ENCODE measurements at regions not wholly inside any gene's neighbourhood (a gene's known extent, or its start where the extent isn't known, plus 50 kb on each side); places are given as distances from the start of the nearest gene placed in this dataset.

DNA sequence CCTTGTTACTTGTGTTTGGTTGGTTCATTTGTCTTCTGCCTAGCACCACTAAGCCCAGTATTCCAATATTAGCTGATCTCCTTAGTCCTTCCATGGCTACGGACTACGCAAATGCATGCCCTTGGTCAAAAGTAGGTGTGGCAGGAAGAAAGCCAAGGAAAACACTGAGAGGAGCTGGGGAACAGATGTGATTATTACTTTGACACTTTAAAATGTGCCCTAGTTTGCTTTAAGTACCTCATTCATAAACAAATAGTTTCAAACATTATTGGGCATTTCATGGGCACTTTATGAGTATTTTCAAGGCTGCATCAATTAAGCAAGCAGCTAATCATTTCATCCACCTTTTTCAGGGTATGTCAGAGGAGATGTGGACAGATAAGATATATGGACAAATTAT is 60.1 kb upstream of the HDDC2 start:
- DNase-seq (no peak), ATAC-seq (no peak)
- no peak for TF ChIP-seq POLR2A (IDR thresholded peaks at IDR 0.05)
- TF ChIP-seq, protein P1, sequence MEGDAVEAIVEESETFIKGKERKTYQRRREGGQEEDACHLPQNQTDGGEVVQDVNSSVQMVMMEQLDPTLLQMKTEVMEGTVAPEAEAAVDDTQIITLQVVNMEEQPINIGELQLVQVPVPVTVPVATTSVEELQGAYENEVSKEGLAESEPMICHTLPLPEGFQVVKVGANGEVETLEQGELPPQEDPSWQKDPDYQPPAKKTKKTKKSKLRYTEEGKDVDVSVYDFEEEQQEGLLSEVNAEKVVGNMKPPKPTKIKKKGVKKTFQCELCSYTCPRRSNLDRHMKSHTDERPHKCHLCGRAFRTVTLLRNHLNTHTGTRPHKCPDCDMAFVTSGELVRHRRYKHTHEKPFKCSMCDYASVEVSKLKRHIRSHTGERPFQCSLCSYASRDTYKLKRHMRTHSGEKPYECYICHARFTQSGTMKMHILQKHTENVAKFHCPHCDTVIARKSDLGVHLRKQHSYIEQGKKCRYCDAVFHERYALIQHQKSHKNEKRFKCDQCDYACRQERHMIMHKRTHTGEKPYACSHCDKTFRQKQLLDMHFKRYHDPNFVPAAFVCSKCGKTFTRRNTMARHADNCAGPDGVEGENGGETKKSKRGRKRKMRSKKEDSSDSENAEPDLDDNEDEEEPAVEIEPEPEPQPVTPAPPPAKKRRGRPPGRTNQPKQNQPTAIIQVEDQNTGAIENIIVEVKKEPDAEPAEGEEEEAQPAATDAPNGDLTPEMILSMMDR (IDR thresholded peaks at IDR 0.05) = no peak
- Histone ChIP-seq H3K36me3 (no peaks in the 10 kb centered on the region), H3K9me3 (no peaks in the 10 kb centered on the region), H3K27me3 (peaks cover 0 to 26% (median 0%) of the 10 kb centered on the region in 9 donors), H3K27ac (peak overlapping the region in 7 of 12 donors; percentile 27 to 94 (median 86)), H3K4me3 (no peak overlapping the region), H3K4me1 (peaks cover 0 to 50% (median 19%) of the 10 kb centered on the region in 12 donors)
- WGBS, 4 donors = 36 to 70% (median 56%) methylated on average over 2 of the region's 2 CpGs
- intact Hi-C loops (cut with DNase I) = loop anchor here in 6 of 10 donors (2.0 to 10.0 kb wide), 8 partner anchors 21 to 390 kb away; partner anchors contain the start of gene HEY2 (in 3 of the 6)

DNA sequence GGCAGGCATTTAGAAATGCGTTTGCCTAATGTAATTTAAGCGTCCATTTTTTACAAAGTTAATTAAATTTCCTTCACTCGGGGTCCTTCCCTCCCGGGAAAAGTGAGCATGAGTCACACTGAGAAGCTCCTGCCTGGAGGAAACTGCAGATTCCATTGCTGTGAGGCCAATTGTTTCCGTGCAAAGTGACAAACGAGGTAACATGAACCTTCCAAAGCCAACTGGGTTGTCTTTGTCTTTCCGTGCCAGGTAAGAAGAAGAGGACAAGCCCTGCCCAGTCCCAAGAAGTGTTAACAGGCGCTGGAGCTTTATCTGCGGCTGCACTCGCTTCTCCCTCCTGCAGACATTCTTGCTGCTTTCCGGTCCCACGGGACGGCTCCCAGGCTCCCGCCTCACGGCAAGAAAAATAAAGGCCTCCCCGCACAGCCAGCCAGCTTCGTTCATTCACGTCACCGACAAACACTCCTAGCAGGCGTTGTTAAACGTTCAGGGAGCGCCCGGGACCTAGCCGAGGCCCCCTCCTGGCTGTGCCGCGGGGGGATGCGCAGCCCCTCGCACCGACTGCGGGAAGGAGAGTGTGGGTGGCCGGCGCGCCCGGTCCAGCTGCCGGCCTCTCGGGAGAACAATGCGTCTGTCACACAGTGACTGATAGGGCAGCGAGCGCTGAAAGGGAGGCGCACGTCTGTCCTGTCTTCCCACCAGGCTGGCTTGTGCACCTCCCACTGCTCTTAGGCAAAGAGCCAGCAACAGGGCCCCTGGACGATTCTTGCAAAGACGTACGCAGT is 61.5 kb upstream of the HDDC2 start:
- Histone ChIP-seq H3K27ac (peak overlapping the region; percentile 39 to 94 (median 86)), H3K4me1 (peaks cover 0 to 36% (median 16%) of the 10 kb centered on the region in 12 donors), H3K36me3 (no peaks in the 10 kb centered on the region), H3K4me3 (peak overlapping the region; percentile 26 to 62 (median 54)), H3K9me3 (no peaks in the 10 kb centered on the region), H3K27me3 (peaks cover 0 to 26% (median 0%) of the 10 kb centered on the region in 9 donors)
- intact Hi-C loops (cut with DNase I) = loop anchor here in 6 of 10 donors (2.0 to 10.0 kb wide), 8 partner anchors 22 to 389 kb away; partner anchors contain the start of gene HEY2 (in 3 of the 6)
- TF ChIP-seq, protein P1 (IDR thresholded peaks at IDR 0.05) = no peak
- no peak for TF ChIP-seq POLR2A (IDR thresholded peaks at IDR 0.05)
- WGBS, 4 donors = 1 to 2% (median 1%) methylated on average over 16 to 44 of the region's 44 CpGs
- ATAC-seq (peak; percentile 83 to 89 (median 86)), DNase-seq (peak; percentile 82 to 90 (median 88))

DNA sequence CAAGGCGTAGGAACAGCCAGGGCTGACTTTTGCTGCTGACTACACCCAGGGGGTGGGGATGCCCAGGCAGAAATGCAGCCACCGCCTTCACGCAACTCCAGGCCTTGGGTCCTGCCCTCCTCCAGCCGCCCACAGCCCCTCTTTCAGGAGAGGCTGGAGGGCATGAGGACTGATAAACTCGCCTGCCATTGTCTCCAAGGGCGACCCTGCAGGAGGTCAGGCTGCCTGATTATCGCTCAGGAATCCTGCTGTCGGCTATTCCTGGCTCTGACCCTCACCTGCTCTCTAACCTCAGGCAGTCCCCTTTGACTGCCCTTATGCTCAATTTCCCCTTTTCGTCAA is 62.0 kb upstream of the HDDC2 start:
- intact Hi-C loops (cut with DNase I) = loop anchor here in 6 of 10 donors (2.0 to 10.0 kb wide), 8 partner anchors 23 to 389 kb away; partner anchors contain the start of gene HEY2 (in 3 of the 6)
- ATAC-seq = no peak

More for the DNA sequence above, 62.0 kb upstream of the HDDC2 start:
- Histone ChIP-seq H3K4me3 (peak overlapping the region; percentile 26 to 62 (median 54)), H3K9me3 (no peaks in the 10 kb centered on the region), H3K27ac (peak overlapping the region; percentile 39 to 94 (median 86)), H3K4me1 (peaks cover 0 to 34% (median 16%) of the 10 kb centered on the region in 12 donors), H3K36me3 (no peaks in the 10 kb centered on the region), H3K27me3 (peaks cover 0 to 26% (median 0%) of the 10 kb centered on the region in 9 donors)
- no peak for DNase-seq
- WGBS, 4 donors = 13 to 29% (median 21%) methylated on average over 6 to 9 of the region's 9 CpGs
- TF ChIP-seq, protein P1 (IDR thresholded peaks at IDR 0.05) = no peak
- TF ChIP-seq POLR2A (IDR thresholded peaks at IDR 0.05) = no peak
